ENCODE measurements at regions not wholly inside any gene's neighbourhood (a gene's known extent, or its start where the extent isn't known, plus 50 kb on each side); places are given as distances from the start of the nearest gene placed in this dataset.

DNA sequence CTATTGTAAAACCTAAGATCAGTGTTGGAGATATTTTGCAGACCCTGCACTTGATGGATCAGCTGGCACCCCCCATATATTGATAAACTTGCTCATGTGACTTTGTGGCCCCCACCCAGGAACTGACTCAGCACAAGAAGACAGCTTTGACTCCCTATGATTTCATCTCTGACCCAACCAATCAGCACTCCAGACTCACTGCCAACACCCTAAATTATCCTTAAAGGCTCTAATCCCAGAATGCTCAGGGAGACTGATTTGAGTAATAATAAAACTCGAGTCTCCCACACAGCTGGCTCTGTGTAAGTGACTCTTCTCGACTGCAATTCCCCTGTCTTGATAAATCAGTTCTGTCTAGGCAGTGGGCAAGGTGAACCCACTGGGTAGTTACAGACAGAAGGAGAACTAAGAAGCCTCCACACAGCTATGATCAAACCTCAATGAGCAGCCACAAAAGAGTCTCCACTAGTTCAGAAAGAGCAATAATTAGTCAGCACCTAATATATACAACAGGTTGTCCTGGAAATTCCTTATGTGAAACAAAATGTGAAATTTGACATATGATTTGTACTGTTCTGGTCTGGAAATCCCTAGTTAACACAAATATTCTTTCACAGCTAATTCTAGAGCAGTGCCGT is 52.2 kb downstream of the ACTL7B start:
- TF ChIP-seq, protein P1, sequence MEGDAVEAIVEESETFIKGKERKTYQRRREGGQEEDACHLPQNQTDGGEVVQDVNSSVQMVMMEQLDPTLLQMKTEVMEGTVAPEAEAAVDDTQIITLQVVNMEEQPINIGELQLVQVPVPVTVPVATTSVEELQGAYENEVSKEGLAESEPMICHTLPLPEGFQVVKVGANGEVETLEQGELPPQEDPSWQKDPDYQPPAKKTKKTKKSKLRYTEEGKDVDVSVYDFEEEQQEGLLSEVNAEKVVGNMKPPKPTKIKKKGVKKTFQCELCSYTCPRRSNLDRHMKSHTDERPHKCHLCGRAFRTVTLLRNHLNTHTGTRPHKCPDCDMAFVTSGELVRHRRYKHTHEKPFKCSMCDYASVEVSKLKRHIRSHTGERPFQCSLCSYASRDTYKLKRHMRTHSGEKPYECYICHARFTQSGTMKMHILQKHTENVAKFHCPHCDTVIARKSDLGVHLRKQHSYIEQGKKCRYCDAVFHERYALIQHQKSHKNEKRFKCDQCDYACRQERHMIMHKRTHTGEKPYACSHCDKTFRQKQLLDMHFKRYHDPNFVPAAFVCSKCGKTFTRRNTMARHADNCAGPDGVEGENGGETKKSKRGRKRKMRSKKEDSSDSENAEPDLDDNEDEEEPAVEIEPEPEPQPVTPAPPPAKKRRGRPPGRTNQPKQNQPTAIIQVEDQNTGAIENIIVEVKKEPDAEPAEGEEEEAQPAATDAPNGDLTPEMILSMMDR (IDR thresholded peaks at IDR 0.05; ENCODE audit: unreplicated experiment), result no peak
- no peaks in the 10 kb centered on the region for H3K4me1 Mint-ChIP-seq (ENCODE audit: low read depth)

DNA sequence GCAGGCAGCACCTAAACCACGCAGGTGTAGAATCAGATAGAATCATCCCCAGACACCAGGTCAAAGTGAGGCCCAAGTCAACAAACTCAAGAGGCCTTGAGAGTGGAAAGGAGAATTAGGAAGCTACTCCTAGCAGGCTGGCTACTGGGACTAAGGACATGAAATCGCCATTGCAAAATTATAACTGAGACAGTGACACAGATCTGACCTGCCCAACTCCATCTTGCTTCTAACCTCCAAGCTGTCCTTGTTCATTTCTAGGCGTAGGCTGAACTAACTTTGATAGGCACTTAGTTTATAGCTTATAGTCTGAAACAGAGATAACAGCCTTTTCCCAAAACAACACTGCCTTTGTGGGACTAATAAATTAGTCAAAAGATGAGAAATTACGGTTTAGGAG is 52.8 kb downstream of the ACTL7B start:
- no peaks in the 10 kb centered on the region for H3K36me3 Mint-ChIP-seq (ENCODE audit: insufficient read depth)
- no peak for DNase-seq (ENCODE audit: low spot score, unreplicated experiment)
- no peaks in the 10 kb centered on the region for H3K9me3 Mint-ChIP-seq (ENCODE audit: low read depth)
- no peak overlapping the region for H3K4me3 Mint-ChIP-seq (ENCODE audit: low read depth)
- TF ChIP-seq, protein P1 (IDR thresholded peaks at IDR 0.05; ENCODE audit: unreplicated experiment), result no peak
- no peaks in the 10 kb centered on the region for H3K4me1 Mint-ChIP-seq (ENCODE audit: low read depth)
- H3K27ac Mint-ChIP-seq, result no peak overlapping the region
- peaks cover 14% of the 10 kb centered on the region for H3K27me3 Mint-ChIP-seq

More for the DNA sequence above, 52.2 kb downstream of the ACTL7B start:
- no peak for DNase-seq (ENCODE audit: low spot score, unreplicated experiment)
- H3K27ac Mint-ChIP-seq, result no peak overlapping the region
- H3K36me3 Mint-ChIP-seq (ENCODE audit: insufficient read depth), result no peaks in the 10 kb centered on the region
- H3K9me3 Mint-ChIP-seq (ENCODE audit: low read depth), result no peaks in the 10 kb centered on the region
- peaks cover 14% of the 10 kb centered on the region for H3K27me3 Mint-ChIP-seq
- H3K4me3 Mint-ChIP-seq (ENCODE audit: low read depth), result no peak overlapping the region

DNA sequence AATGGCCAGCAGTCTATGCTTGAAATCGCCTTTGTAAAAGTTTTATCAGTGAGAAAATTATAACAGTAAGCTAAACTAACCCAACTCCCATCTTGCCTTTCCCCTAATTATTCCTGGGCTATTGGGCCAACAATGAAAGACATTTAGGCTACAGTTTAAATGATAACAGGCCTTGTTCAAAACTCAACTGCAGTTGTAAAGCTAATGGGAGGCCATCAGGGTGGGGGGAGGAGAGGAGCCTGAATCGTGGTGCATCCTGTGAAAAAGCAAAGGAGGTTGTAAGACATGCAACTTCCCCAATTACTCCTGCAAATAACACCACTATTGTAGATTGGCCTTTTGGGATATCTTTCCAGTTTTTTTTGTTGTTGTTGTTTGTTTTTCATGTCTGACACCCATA is 53.8 kb downstream of the ACTL7B start:
- Mint-ChIP-seq H3K27me3 (peaks cover 14% of the 10 kb centered on the region), H3K4me3 (ENCODE audit: low read depth) (no peak overlapping the region), H3K9me3 (ENCODE audit: low read depth) (no peaks in the 10 kb centered on the region), H3K27ac (no peak overlapping the region), H3K4me1 (ENCODE audit: low read depth) (no peaks in the 10 kb centered on the region), H3K36me3 (ENCODE audit: insufficient read depth) (no peaks in the 10 kb centered on the region)
- TF ChIP-seq, protein P1 (IDR thresholded peaks at IDR 0.05; ENCODE audit: unreplicated experiment), result no peak
- DNase-seq (ENCODE audit: low spot score, unreplicated experiment), result no peak

DNA sequence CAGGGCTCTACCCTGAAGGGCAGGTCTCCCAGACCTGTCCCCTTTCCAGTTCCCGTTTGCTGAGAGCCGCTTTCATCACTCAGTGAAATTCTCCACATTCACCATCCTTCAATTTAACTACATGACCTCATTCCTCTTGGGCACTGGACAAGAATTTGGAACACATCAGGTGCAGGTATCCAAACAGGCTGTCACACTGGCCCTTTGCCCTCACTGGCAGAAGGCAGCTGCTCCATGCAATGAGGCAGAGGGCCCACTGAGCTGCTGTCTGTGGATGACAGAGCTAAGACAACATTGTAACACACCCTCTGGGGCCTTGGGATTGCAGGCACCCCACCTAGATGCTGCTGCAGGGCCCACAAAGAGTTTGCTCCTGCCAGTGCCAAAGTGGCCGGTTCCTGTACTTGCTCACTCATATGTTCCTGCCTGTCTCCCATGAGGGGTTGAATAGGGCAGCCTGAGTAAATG is 55.1 kb downstream of the ACTL7B start:
- no peaks in the 10 kb centered on the region for H3K36me3 Mint-ChIP-seq (ENCODE audit: insufficient read depth)
- TF ChIP-seq, protein P1 (IDR thresholded peaks at IDR 0.05; ENCODE audit: unreplicated experiment), result no peak
- H3K9me3 Mint-ChIP-seq (ENCODE audit: low read depth), result no peaks in the 10 kb centered on the region
- peaks cover 4% of the 10 kb centered on the region for H3K27me3 Mint-ChIP-seq
- DNase-seq (ENCODE audit: low spot score, unreplicated experiment), result no peak
- no peak overlapping the region for H3K4me3 Mint-ChIP-seq (ENCODE audit: low read depth)
- no peak overlapping the region for H3K27ac Mint-ChIP-seq
- H3K4me1 Mint-ChIP-seq (ENCODE audit: low read depth), result no peaks in the 10 kb centered on the region

DNA sequence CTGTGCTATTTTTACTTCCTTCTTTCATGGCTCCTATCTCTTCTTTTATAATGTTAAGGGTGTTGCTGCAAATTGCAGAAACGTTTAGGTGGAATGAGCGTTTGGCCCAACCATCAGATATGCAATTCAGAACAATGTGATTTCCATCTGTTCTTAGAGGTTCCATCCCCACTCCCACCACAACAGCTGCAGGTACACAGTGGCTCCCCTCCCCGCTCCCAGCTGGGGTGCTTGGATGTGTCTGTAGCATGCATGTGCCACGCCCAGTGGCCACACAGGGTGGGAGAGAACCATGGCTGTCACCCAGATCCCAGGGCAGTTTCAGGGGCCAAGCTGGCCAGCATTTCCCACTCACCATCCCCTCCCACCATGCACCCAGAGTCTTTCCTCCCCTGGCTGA is 62.2 kb downstream of the ACTL7B start:
- no peak overlapping the region for H3K4me3 Mint-ChIP-seq (ENCODE audit: low read depth)
- TF ChIP-seq, protein P1 (IDR thresholded peaks at IDR 0.05; ENCODE audit: unreplicated experiment), result no peak
- no peak for DNase-seq (ENCODE audit: low spot score, unreplicated experiment)
- H3K27me3 Mint-ChIP-seq, result peaks cover 3% of the 10 kb centered on the region
- no peaks in the 10 kb centered on the region for H3K4me1 Mint-ChIP-seq (ENCODE audit: low read depth)
- H3K27ac Mint-ChIP-seq, result no peak overlapping the region
- H3K9me3 Mint-ChIP-seq (ENCODE audit: low read depth), result peaks cover 2% of the 10 kb centered on the region
- H3K36me3 Mint-ChIP-seq (ENCODE audit: insufficient read depth), result peaks cover 1% of the 10 kb centered on the region
